ENCODE measurements at regions not wholly inside any gene's neighbourhood (a gene's known extent, or its start where the extent isn't known, plus 50 kb on each side); places are given as distances from the start of the nearest gene placed in this dataset.
"Not testable (repeated sequence)": the region's sequence is repeated elsewhere in the genome, so short reads cannot be mapped to it uniquely, and the experiment has no call there.

DNA sequence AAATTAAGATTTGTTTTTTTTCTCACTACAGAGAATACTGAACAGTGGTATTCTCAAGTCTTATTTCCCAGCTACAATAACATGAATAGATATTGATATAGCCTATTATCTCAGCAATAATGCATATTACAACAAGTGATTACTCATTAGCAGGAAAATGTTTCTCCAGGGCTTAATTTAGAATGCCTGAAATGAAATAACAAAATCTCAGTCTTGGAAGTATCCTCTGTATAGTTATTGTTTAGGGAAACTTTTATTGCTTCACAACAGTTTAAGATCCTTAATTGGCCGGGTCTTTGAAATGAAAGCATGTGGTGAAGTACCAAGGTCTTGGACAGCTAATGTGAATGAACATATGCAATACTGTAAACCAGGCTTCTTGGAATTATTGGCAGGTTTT, 79.1 kb upstream of the ZEB1 start:
- Histone ChIP-seq H3K4me1 (ENCODE audit: control insufficient read depth, insufficient read depth, low read length) (no peaks in the 10 kb centered on the region), H3K36me3 (ENCODE audit: control insufficient read depth, insufficient read depth, low read length) (no peaks in the 10 kb centered on the region), H3K27me3 (ENCODE audit: control insufficient read depth, insufficient read depth, low read length) (no peaks in the 10 kb centered on the region), H3K27ac (ENCODE audit: low read length) (no peak overlapping the region), H3K9me3 (ENCODE audit: control insufficient read depth, insufficient read depth, low read length) (no peaks in the 10 kb centered on the region), H3K4me3 (ENCODE audit: low read length) (no peak overlapping the region)
- H3K9me3 Mint-ChIP-seq = no peaks in the 10 kb centered on the region
- no peak overlapping the region for H3K4me3 Mint-ChIP-seq
- intact Hi-C loops (cut with micrococcal nuclease) = no loop called here
- ATAC-seq (no peak), DNase-seq (no peak)
- no peaks in the 10 kb centered on the region for H3K4me1 Mint-ChIP-seq
- H3K36me3 Mint-ChIP-seq = no peaks in the 10 kb centered on the region
- no peak overlapping the region for H3K27ac Mint-ChIP-seq
- WGBS (ENCODE audit: insufficient coverage) = 100% methylated on average over 1 of the region's 1 CpG
- TF ChIP-seq, protein P1, sequence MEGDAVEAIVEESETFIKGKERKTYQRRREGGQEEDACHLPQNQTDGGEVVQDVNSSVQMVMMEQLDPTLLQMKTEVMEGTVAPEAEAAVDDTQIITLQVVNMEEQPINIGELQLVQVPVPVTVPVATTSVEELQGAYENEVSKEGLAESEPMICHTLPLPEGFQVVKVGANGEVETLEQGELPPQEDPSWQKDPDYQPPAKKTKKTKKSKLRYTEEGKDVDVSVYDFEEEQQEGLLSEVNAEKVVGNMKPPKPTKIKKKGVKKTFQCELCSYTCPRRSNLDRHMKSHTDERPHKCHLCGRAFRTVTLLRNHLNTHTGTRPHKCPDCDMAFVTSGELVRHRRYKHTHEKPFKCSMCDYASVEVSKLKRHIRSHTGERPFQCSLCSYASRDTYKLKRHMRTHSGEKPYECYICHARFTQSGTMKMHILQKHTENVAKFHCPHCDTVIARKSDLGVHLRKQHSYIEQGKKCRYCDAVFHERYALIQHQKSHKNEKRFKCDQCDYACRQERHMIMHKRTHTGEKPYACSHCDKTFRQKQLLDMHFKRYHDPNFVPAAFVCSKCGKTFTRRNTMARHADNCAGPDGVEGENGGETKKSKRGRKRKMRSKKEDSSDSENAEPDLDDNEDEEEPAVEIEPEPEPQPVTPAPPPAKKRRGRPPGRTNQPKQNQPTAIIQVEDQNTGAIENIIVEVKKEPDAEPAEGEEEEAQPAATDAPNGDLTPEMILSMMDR (IDR thresholded peaks at IDR 0.05) = no peak
- peaks cover 0 to 3% of the 10 kb centered on the region in 2 donors for H3K27me3 Mint-ChIP-seq (ENCODE audit: low read depth in 2 of 2)

DNA sequence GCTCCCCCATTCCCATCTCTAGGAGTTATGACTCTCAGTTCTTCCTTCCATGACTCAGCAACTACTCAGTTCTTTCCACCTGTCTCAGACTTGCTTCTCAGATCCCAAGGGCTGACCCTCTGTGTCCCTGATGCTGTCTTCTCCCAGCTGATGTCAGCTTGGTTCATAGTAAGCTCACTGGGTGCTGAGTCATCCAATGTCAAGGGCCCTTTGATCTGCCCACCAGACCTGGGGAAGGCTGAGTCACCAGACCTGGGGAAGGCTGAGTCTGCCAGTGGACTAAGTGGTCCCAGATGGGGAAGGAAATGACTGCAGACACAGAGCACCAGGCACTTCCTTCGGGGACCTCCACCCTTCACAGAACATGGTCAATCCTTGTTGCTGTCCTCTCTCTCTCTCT, 76.1 kb upstream of the ZEB1 start:
- WGBS (ENCODE audit: insufficient coverage) = 0% methylated on average over 1 of the region's 1 CpG
- no peak overlapping the region for H3K4me3 ChIP-seq (ENCODE audit: low read length)
- intact Hi-C loops (cut with micrococcal nuclease) = no loop called here
- Mint-ChIP-seq H3K9me3 (no peaks in the 10 kb centered on the region), H3K4me3 (no peak overlapping the region), H3K36me3 (no peaks in the 10 kb centered on the region), H3K4me1 (no peaks in the 10 kb centered on the region), H3K27me3 (ENCODE audit: low read depth in 2 of 2) (no peaks in the 10 kb centered on the region), H3K27ac (no peak overlapping the region)
- H3K4me1 ChIP-seq (ENCODE audit: control insufficient read depth, insufficient read depth, low read length) = no peaks in the 10 kb centered on the region
- no peak overlapping the region for H3K27ac ChIP-seq (ENCODE audit: low read length)
- no peaks in the 10 kb centered on the region for H3K27me3 ChIP-seq (ENCODE audit: control insufficient read depth, insufficient read depth, low read length)
- DNase-seq = no peak
- no peaks in the 10 kb centered on the region for H3K9me3 ChIP-seq (ENCODE audit: control insufficient read depth, insufficient read depth, low read length)
- TF ChIP-seq, protein P1 (IDR thresholded peaks at IDR 0.05) = no peak
- ATAC-seq = no peak
- H3K36me3 ChIP-seq (ENCODE audit: control insufficient read depth, insufficient read depth, low read length) = no peaks in the 10 kb centered on the region

DNA sequence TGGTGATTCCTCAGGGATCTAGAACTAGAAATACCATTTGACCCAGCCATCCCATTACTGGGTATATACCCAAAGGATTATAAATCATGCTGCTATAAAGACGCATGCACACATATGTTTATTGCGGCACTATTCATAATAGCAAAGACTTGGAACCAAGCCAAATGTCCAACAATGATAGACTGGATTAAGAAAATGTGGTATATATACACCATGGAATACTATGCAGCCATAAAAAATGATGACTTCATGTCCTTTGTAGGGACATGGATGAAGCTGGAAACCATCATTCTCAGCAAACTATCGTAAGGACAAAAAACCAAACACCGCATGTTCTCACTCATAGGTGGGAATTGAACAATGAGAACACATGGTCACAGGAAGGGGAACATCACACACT, 67.9 kb upstream of the ZEB1 start:
- H3K27ac ChIP-seq (ENCODE audit: low read length); H3K27me3 ChIP-seq (ENCODE audit: control insufficient read depth, insufficient read depth, low read length); H3K4me3 ChIP-seq (ENCODE audit: low read length); H3K9me3 Mint-ChIP-seq; H3K9me3 ChIP-seq (ENCODE audit: control insufficient read depth, insufficient read depth, low read length); intact Hi-C loops (cut with micrococcal nuclease); H3K4me1 ChIP-seq (ENCODE audit: control insufficient read depth, insufficient read depth, low read length); H3K4me3 Mint-ChIP-seq; H3K27ac Mint-ChIP-seq; ATAC-seq; DNase-seq; H3K36me3 ChIP-seq (ENCODE audit: control insufficient read depth, insufficient read depth, low read length); H3K36me3 Mint-ChIP-seq; H3K4me1 Mint-ChIP-seq: not testable (repeated sequence)
- no CpG with 5 or more reads among the region's 4 CpGs for WGBS (ENCODE audit: insufficient coverage)
- peaks cover 8 to 24% of the 10 kb centered on the region in 2 donors for H3K27me3 Mint-ChIP-seq (ENCODE audit: low read depth in 2 of 2)

DNA sequence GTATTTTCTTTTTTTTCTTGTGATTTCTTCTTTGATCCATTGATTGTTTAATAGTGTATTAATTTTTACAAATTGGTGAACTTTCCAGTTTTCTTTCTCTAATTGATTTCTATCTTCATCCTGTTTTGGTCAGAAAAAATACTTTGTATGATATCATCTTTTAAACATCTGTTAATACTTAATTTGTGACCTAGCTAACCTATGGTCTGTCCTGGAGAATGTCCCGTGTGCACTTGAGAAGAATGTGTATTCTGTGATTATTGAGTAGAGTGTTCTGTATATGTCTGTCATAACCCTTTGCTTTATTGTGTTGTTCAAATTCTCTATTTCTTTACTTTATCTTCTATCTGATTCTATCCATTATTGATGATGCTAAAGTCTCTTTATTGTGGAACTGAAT, 65.8 kb upstream of the ZEB1 start:
- H3K4me3 Mint-ChIP-seq = no peak overlapping the region
- Histone ChIP-seq H3K9me3 (ENCODE audit: control insufficient read depth, insufficient read depth, low read length) (no peaks in the 10 kb centered on the region), H3K4me1 (ENCODE audit: control insufficient read depth, insufficient read depth, low read length) (no peaks in the 10 kb centered on the region), H3K36me3 (ENCODE audit: control insufficient read depth, insufficient read depth, low read length) (no peaks in the 10 kb centered on the region), H3K27ac (ENCODE audit: low read length) (no peak overlapping the region), H3K4me3 (ENCODE audit: low read length) (no peak overlapping the region), H3K27me3 (ENCODE audit: control insufficient read depth, insufficient read depth, low read length) (peaks cover 2% of the 10 kb centered on the region)
- no peak for ATAC-seq
- TF ChIP-seq, protein P1 (IDR thresholded peaks at IDR 0.05) = no peak
- H3K4me1 Mint-ChIP-seq = no peaks in the 10 kb centered on the region
- H3K9me3 Mint-ChIP-seq = no peaks in the 10 kb centered on the region
- intact Hi-C loops (cut with micrococcal nuclease) = no loop called here
- no CpG with 5 or more reads among the region's 1 CpG for WGBS (ENCODE audit: insufficient coverage)
- H3K27ac Mint-ChIP-seq = no peak overlapping the region
- no peak for DNase-seq
- H3K27me3 Mint-ChIP-seq (ENCODE audit: low read depth in 2 of 2) = peaks cover 8 to 24% of the 10 kb centered on the region in 2 donors
- H3K36me3 Mint-ChIP-seq = no peaks in the 10 kb centered on the region
